Neuron (in vitro differentiated cells): ENCODE measurements at regions not wholly inside any gene's neighbourhood (a gene's known extent, or its start where the extent isn't known, plus 50 kb on each side); places are given as distances from the start of the nearest gene placed in this dataset.
"Not testable (repeated sequence)": the region's sequence is repeated elsewhere in the genome, so short reads cannot be mapped to it uniquely, and the experiment has no call there.

Experiments used
- H2AFZ ChIP-seq: one replicate; pipeline ENCODE4 v1.6.1; 2013; ENCODE audit warnings: low read depth, mild to moderate bottlenecking, inconsistent platforms, low read length, moderate library complexity
- H3K27me3 ChIP-seq: one replicate; pipeline ENCODE4 v1.6.1; 2013; ENCODE audit warnings: low read length; ENCODE audit not compliant: insufficient read depth
- H3K36me3 ChIP-seq: one replicate; pipeline ENCODE4 v1.6.1; 2013; ENCODE audit warnings: low read length; ENCODE audit not compliant: insufficient read depth
- H3K4me1 ChIP-seq: one replicate; pipeline ENCODE4 v1.6.1; 2013; ENCODE audit warnings: low read length; ENCODE audit not compliant: insufficient read depth
- H3K4me3 ChIP-seq: 2 replicates; pipeline ENCODE4 v1.5.1; 2013; ENCODE audit warnings: mild to moderate bottlenecking, low read length, moderate library complexity
- H3K9me3 ChIP-seq: one replicate; pipeline ENCODE4 v1.6.1; 2013; ENCODE audit warnings: low read length

DNA sequence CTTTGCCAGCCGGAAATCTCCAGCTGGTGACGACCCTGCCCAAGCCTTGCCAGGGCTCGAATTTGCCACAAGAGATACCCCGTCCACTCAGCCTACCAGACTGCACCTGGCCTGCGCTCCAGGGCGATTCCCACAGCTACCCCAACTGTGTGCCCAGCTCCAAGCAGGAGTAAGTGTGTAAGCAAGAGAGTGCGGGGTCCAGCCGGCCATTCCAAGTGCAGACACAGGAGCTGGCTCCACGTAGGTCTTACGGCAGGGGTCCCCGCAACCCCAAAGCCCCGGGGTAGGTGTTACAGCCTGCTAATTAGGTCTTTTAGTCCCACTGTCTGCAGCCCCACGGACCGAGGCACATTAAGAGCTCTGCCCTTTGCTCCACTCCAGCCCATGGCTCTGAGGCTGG is 1305.2 kb downstream of the ARAP2 start:
- Histone ChIP-seq H3K4me1 (no peaks in the 10 kb centered on the region), H3K36me3 (no peaks in the 10 kb centered on the region), H3K27me3 (no peaks in the 10 kb centered on the region), H3K9me3 (no peaks in the 10 kb centered on the region), H3K4me3 (no peak overlapping the region), H2AFZ (no peak overlapping the region)

DNA sequence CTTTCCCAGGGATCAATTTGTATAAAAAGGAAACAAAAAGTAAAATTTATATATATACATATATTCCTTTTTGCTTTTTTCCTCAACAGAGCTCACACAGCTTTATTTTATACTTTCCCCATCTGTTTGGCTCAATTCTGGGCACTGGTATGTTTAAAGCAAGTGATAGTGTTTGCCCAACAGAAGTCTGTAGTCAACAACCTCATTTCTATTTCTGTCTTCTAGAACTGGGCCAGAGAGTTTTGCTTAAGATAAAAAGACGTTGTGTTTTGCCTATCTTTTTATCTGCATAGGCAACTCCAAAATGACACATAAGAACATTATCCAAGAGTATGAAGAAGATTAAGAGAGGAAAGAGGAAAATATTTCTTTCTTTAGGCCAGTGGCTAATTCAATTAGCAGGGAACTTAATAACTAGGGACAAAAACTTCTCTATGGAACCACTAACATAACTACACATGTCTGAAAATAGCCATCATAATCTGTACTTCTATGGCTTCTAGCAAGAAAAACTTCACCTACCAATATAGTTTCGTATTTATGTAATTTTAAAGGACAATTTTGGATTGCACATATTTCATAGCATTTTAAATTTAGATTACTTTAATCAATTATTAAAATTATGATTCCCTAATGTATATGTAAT is 1300.5 kb downstream of the ARAP2 start:
- H3K4me3 ChIP-seq: no peak overlapping the region
- H2AFZ ChIP-seq: no peak overlapping the region
- H3K27me3 ChIP-seq: no peaks in the 10 kb centered on the region
- no peaks in the 10 kb centered on the region for H3K36me3 ChIP-seq
- H3K9me3 ChIP-seq: no peaks in the 10 kb centered on the region
- peaks cover 4% of the 10 kb centered on the region for H3K4me1 ChIP-seq

DNA sequence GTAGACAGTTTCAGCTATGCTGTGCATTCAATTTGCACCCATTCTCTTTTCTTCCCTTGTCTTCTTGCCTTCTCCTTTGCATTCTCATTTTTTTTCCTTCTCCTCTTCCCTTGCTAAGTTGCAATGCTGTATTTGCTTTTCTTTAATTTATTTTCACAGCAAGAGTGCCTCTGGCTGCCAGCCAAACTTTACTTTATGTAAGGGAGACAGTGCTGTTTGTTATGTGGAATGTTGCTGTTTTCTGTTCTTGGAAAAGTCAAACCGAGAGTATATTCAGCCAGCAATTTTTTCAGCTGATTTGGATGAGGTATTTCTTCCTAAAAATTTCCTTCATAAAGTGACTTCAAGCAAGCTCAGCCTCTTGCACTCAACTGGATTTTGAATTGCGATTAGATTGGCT is 1293.4 kb downstream of the ARAP2 start:
- Histone ChIP-seq H3K27me3 (no peaks in the 10 kb centered on the region), H3K9me3 (no peaks in the 10 kb centered on the region), H3K4me1 (peaks cover 4% of the 10 kb centered on the region), H3K4me3 (no peak overlapping the region), H2AFZ (no peak overlapping the region), H3K36me3 (no peaks in the 10 kb centered on the region)

DNA sequence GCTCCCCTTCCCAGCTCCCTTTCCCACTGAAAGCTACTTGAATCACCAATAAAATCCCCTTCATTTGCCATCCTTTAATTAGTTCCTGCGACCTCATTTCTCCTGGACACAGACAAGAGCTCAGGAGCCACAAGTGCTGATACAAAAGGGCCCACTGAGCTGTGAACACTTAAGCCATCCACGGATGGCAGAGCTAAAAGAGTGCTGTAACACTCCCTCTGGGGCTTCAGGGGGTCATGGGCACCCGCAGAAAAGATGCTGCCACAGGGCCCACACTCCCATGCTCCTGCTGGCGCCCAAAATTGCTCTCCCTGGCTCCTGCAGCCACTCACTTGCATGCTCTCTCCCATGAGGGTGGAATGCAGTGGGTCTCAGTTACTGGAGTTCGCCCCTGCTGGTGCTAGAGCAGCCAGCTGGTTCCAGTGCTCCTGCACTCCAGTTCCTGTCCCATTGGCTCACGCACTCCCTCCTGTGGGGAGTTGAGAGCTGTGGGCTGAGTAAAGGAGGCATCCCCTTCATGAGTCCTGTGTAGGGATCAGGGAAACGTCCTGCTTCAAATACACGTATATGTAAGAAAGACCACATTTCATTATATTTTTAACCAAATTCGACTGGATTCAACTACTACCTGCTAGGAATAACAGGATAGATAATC is 1291.0 kb downstream of the ARAP2 start:
- H3K36me3 ChIP-seq: no peaks in the 10 kb centered on the region
- no peak overlapping the region for H3K4me3 ChIP-seq
- H3K27me3 ChIP-seq: no peaks in the 10 kb centered on the region
- H2AFZ ChIP-seq: no peak overlapping the region
- H3K4me1 ChIP-seq: no peaks in the 10 kb centered on the region
- H3K9me3 ChIP-seq: no peaks in the 10 kb centered on the region

DNA sequence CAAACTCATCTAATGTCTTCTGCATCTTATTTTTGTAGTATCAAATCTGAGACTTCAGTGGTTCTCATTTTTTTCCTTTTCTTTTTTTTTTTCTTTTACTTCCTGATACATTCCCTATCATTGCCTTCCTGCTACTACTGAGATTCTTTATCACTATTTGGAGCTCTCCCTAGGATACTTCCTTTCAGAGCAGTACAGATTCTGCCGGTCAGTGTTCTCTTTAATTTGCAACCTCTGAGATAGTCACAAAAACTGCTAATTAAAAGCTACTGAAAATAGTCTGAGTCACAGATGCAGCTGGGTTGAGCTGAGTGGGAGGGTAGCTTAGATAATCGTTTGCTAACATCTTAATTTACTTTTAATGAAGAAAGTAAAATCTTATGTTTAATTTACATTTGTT is 1279.7 kb downstream of the ARAP2 start:
- no peak overlapping the region for H3K4me3 ChIP-seq
- H3K9me3 ChIP-seq: no peaks in the 10 kb centered on the region
- no peaks in the 10 kb centered on the region for H3K4me1 ChIP-seq
- no peak overlapping the region for H2AFZ ChIP-seq
- no peaks in the 10 kb centered on the region for H3K27me3 ChIP-seq
- H3K36me3 ChIP-seq: no peaks in the 10 kb centered on the region

DNA sequence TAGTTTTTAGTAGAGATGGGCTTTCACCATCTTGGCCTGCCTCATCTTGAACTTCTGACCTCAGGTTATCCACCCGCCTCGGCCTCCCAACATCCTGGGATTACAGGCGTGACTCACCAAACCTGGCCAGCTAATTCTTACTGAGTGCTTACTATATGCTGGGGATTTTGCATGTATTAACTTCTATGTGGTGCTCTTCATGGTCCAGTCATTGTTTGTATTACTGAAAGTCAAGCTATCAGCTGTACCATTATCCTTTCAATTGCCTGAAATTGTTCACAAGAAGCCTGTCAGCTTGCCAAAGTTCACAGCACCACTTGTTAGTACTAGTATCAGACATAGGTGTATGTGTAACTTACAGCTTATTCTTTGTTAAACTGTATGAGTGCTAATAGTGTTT is 1272.1 kb downstream of the ARAP2 start:
- Histone ChIP-seq H3K9me3 (no peaks in the 10 kb centered on the region), H2AFZ (no peak overlapping the region), H3K36me3 (no peaks in the 10 kb centered on the region), H3K4me1 (no peaks in the 10 kb centered on the region), H3K27me3 (no peaks in the 10 kb centered on the region), H3K4me3 (no peak overlapping the region)

DNA sequence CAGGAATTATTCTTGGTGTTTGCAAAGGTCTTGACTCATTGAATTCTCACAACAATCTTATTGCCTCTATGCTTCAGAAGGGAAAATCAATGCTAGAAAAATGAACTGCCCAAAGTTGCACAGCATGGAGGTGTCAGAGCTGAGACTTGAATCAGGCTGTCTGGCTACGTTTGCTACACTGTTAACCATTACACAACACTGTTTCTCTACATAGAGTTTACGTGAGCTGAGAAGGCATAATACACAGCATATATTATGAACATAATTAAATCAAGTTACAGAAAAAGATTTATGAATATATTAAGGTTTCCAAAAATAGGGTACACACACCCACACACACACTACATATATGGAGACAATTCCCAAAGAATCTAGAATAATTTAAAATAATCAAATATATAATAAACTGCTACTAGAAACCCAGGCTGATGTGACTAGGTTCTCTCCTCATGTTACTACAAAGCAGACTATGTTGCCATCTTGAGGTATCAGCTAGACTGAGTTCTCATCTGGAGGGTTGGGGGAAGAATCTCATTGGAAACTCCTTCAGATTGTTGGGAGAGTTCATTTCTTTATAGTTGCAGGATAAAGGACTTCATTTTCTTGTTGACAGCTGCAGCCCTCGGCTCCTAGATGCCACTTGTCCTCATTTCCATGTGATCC is 1270.5 kb downstream of the ARAP2 start:
- H3K27me3 ChIP-seq: no peaks in the 10 kb centered on the region
- no peaks in the 10 kb centered on the region for H3K36me3 ChIP-seq
- no peaks in the 10 kb centered on the region for H3K9me3 ChIP-seq
- no peak overlapping the region for H3K4me3 ChIP-seq
- no peaks in the 10 kb centered on the region for H3K4me1 ChIP-seq
- H2AFZ ChIP-seq: no peak overlapping the region

DNA sequence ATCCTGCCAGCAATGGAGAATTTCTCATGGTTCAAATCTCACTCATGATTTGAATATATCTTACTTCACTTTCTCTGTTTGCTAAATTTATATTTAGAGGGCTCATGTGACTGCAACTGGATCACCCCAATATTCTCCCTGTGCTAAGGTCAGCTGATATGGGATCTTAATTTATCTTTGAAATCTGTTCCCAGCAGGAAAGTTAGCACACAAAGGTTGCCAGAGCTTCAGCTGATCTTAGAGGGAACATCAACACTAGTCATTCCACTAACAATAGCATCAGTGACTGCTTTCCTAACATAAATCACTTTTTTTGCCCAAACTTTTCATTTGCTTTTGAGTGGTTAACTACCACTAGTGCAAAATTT is 1270.0 kb downstream of the ARAP2 start:
- Histone ChIP-seq H2AFZ (no peak overlapping the region), H3K9me3 (no peaks in the 10 kb centered on the region), H3K4me1 (no peaks in the 10 kb centered on the region), H3K27me3 (no peaks in the 10 kb centered on the region), H3K4me3 (no peak overlapping the region), H3K36me3 (no peaks in the 10 kb centered on the region)

DNA sequence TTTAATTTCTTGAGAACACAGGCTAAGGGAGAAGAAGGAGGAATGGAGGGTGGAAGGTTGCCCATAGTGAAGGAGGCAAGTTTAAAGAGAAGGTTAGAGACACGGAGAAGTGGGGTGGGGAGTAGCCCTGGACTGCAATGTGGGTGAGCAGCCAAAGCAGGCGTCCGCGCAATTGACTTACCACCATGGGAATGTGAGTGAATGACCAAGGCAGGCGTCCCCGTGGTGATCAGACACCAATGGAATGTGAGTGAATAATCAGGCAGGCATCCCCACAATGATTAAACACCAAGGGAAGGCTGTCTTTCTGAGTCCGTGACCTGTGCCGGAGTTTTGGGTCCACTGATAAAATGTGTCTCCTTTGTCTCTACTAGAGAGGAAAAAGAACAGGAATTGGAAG is 1223.1 kb downstream of the ARAP2 start:
- H3K36me3 ChIP-seq, H3K4me3 ChIP-seq, H3K4me1 ChIP-seq, H3K27me3 ChIP-seq, H3K9me3 ChIP-seq, H2AFZ ChIP-seq: not testable (repeated sequence)

DNA sequence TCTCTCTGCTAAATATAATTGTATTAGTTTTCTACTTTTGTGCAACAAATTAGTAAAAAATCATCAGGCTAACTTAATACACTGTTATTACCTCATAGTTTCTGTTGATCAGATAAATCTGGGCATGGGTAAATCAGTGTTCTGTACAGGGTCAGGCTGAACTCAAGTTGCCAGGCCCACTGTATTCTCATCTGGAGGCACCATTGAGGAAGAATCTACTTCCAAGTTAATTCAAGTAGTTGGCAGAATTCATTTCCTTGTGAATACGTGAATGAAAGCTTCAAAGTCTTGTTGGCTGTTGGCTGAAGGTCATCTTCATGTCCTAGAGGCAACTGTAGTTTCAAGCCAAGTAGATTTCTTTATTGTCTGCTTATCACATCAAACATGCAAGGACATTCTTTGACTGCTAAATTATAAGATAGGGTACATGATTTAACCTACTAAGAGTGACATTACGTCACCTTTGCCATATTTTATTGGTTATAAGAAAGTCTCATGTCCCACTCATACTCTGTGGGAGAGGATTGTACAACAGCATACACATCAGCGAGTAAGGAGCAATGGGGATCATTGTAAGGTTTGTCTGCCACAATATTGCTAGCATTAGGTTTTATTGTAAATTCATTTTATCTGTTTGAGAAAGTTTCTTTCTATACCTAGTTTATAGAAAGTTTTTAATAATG is 1219.0 kb downstream of the ARAP2 start:
- H3K4me1 ChIP-seq: no peaks in the 10 kb centered on the region
- no peaks in the 10 kb centered on the region for H3K36me3 ChIP-seq
- H3K9me3 ChIP-seq: no peaks in the 10 kb centered on the region
- H2AFZ ChIP-seq: no peak overlapping the region
- no peaks in the 10 kb centered on the region for H3K27me3 ChIP-seq
- H3K4me3 ChIP-seq: no peak overlapping the region

DNA sequence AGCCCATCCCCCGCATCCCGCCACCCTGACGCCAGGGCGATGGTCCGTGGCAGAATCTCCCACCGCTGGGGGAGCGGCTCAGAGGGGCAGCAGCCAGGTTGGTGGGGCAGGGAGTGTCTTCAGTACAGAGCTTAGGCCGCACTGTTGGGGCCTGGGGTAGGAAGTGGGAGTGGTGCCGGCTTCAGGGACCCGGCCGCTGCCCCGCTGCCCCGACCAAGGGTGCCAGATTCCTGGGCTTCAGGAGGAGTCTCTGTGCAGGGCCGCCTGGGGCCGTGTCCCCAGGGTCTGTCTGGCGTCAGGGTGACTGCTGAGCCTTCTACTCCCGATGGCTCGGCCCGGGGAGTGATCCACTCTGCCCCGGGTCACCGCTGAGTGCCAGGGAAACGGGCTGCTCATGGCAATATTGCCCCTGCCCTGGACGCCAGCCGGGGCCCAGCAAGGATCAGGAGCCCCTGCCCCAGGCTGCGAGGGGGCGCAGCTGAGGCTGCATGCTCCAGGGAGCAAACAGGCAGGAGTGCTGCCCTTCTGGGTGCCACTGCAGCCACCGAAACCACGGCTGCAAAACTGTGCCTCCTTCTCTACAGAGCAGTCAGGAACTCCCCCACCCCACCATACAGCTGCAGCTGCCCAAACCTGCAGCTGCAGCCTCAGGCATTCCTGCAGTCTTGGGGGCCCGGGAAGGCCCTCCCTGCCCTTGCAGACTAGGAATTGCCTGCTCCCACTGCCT is 1206.1 kb downstream of the ARAP2 start:
- Histone ChIP-seq H3K27me3 (no peaks in the 10 kb centered on the region), H3K4me3 (no peak overlapping the region), H3K4me1 (no peaks in the 10 kb centered on the region), H3K36me3 (no peaks in the 10 kb centered on the region), H2AFZ (no peak overlapping the region), H3K9me3 (no peaks in the 10 kb centered on the region)

DNA sequence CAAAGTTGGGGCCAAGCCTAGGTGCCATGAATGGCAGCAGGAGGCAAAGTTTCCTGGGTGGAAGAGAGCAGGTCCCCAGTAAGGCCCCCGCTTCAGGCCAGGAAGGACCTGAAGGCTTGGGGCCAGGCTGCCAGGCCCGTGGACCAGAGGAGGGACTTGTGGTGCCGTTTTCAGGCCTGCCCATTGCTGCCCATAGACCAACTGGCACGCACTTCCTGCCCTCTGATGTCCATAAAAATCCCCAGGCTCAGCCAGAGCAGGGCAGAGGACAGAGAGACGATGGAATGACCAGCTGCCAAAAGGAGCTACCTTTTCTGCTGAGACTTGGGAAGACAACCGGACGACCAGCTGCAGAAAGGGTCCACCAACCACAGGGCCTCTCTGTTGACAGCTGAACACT is 1205.5 kb downstream of the ARAP2 start:
- no peak overlapping the region for H3K4me3 ChIP-seq
- no peaks in the 10 kb centered on the region for H3K4me1 ChIP-seq
- H3K9me3 ChIP-seq: no peaks in the 10 kb centered on the region
- H3K36me3 ChIP-seq: no peaks in the 10 kb centered on the region
- H2AFZ ChIP-seq: no peak overlapping the region
- no peaks in the 10 kb centered on the region for H3K27me3 ChIP-seq

DNA sequence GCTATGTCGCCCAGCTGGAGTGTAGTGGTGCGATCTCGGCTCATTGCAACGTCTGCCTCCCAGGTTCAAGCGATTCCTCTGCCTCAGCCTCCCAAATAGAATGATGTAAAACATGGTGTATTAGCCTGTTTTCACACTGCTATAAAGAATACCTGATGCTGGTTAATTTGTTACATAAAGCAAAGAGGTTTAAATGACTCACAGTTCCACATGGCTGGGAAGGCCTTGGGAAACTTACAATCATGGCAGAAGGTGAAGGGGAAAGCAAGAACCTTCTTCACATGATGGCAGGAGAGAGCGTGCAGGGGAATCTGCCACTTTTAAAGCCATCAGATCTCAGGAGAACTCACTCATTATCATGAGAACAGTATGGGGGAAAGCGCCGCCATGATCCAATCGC is 1191.8 kb downstream of the ARAP2 start:
- H3K27me3 ChIP-seq: no peaks in the 10 kb centered on the region
- no peak overlapping the region for H3K4me3 ChIP-seq
- no peaks in the 10 kb centered on the region for H3K4me1 ChIP-seq
- no peaks in the 10 kb centered on the region for H3K9me3 ChIP-seq
- no peak overlapping the region for H2AFZ ChIP-seq
- no peaks in the 10 kb centered on the region for H3K36me3 ChIP-seq
